ENCODE measurements at regions not wholly inside any gene's neighbourhood (a gene's known extent, or its start where the extent isn't known, plus 50 kb on each side); places are given as distances from the start of the nearest gene placed in this dataset.

DNA sequence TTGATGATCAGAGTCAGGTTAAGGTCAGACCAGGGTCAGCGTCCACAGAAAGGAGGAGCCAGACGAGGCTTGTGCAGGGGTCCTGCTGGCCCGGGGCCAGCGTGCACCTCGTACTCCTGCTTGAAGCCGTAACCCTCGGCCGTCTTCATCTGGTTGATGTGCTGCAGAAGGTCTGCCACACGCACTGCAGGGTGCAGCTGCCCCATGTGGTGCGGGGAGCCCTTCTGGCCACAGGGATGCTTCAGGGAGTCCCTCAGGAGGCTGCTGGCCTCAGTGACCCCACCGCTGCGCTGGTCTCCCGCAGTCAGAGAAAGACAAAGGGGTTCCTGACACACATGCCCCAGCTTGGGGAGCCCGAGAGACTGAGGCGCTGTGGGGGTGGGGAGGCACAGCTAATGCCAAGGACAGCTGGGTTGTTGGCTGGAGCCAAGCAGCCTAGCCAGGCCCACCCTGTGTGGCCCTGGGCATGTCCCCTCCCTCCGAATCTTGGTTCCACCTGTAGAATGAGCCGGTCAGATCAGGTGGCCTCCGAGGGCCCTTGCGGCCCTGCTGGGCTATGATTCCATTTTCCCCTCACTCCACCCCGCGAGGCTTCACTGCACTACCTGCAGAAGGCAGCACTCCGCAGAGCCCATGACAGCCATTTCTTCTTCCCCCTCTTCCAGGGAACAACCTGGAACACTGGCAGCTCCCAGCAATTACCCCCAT is 251.9 kb downstream of the PTPRU start:
- TF ChIP-seq MYC (IDR thresholded peaks at IDR 0.05; ENCODE audit: low read depth, low read length) = no peak
- TF ChIP-seq, protein P1, sequence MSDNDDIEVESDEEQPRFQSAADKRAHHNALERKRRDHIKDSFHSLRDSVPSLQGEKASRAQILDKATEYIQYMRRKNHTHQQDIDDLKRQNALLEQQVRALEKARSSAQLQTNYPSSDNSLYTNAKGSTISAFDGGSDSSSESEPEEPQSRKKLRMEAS (IDR thresholded peaks at IDR 0.05; ENCODE audit: low read depth, low read length) = no peak
- TF ChIP-seq, protein P2, sequence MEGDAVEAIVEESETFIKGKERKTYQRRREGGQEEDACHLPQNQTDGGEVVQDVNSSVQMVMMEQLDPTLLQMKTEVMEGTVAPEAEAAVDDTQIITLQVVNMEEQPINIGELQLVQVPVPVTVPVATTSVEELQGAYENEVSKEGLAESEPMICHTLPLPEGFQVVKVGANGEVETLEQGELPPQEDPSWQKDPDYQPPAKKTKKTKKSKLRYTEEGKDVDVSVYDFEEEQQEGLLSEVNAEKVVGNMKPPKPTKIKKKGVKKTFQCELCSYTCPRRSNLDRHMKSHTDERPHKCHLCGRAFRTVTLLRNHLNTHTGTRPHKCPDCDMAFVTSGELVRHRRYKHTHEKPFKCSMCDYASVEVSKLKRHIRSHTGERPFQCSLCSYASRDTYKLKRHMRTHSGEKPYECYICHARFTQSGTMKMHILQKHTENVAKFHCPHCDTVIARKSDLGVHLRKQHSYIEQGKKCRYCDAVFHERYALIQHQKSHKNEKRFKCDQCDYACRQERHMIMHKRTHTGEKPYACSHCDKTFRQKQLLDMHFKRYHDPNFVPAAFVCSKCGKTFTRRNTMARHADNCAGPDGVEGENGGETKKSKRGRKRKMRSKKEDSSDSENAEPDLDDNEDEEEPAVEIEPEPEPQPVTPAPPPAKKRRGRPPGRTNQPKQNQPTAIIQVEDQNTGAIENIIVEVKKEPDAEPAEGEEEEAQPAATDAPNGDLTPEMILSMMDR (IDR thresholded peaks at IDR 0.05; ENCODE audit: low read depth, low read length) = no peak
- no peak for TF ChIP-seq POLR2A (IDR thresholded peaks at IDR 0.05; ENCODE audit: extremely low read depth, insufficient read length)

Measured in NB4 (cell line).